ENCODE measurements at regions not wholly inside any gene's neighbourhood (a gene's known extent, or its start where the extent isn't known, plus 50 kb on each side); places are given as distances from the start of the nearest gene placed in this dataset.

DNA sequence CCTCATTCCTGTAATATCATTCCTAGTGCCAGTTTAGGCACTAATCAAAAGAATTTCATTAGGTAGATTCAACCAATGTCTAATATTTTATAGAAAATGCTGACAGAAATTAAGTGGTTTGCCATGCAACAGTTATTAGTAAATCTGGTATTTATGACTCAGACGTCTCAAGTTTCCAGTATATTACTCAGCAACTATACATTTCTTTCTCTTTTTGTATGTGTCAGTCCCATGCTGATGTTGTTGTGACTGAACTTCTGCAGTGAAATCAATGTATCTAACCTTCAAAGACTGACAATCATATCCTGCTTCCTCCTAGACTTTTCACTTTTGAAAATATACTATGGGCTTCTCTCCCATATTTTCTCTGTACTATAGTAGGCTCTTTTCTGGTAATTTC, 822.5 kb downstream of the NR2F1-AS1 start:
- H4K20me1 ChIP-seq (ENCODE audit: insufficient read depth) = no peaks in the 10 kb centered on the region
- no peak overlapping the region for H3K27ac ChIP-seq (ENCODE audit: low read length)
- no peaks in the 10 kb centered on the region for H3K9me3 ChIP-seq (ENCODE audit: low read length)
- TF ChIP-seq RAD21 (conservative IDR thresholded peaks at IDR 0.05) = no peak
- no peak for TF ChIP-seq EZH2 (IDR thresholded peaks at IDR 0.05; ENCODE audit: borderline replicate concordance, insufficient read depth, low read length, poor library complexity, severe bottlenecking)
- TF ChIP-seq TAF1 (IDR thresholded peaks at IDR 0.05; ENCODE audit: low read depth) = no peak
- TF ChIP-seq POLR2AphosphoS5 (IDR thresholded peaks at IDR 0.05) = no peak
- TF ChIP-seq MXI1 (conservative IDR thresholded peaks at IDR 0.05; ENCODE audit: poor library complexity, severe bottlenecking) = no peak
- TF ChIP-seq, protein P1, sequence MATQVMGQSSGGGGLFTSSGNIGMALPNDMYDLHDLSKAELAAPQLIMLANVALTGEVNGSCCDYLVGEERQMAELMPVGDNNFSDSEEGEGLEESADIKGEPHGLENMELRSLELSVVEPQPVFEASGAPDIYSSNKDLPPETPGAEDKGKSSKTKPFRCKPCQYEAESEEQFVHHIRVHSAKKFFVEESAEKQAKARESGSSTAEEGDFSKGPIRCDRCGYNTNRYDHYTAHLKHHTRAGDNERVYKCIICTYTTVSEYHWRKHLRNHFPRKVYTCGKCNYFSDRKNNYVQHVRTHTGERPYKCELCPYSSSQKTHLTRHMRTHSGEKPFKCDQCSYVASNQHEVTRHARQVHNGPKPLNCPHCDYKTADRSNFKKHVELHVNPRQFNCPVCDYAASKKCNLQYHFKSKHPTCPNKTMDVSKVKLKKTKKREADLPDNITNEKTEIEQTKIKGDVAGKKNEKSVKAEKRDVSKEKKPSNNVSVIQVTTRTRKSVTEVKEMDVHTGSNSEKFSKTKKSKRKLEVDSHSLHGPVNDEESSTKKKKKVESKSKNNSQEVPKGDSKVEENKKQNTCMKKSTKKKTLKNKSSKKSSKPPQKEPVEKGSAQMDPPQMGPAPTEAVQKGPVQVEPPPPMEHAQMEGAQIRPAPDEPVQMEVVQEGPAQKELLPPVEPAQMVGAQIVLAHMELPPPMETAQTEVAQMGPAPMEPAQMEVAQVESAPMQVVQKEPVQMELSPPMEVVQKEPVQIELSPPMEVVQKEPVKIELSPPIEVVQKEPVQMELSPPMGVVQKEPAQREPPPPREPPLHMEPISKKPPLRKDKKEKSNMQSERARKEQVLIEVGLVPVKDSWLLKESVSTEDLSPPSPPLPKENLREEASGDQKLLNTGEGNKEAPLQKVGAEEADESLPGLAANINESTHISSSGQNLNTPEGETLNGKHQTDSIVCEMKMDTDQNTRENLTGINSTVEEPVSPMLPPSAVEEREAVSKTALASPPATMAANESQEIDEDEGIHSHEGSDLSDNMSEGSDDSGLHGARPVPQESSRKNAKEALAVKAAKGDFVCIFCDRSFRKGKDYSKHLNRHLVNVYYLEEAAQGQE (IDR thresholded peaks at IDR 0.05; ENCODE audit: borderline replicate concordance) = no peak
- TF ChIP-seq, protein P2, sequence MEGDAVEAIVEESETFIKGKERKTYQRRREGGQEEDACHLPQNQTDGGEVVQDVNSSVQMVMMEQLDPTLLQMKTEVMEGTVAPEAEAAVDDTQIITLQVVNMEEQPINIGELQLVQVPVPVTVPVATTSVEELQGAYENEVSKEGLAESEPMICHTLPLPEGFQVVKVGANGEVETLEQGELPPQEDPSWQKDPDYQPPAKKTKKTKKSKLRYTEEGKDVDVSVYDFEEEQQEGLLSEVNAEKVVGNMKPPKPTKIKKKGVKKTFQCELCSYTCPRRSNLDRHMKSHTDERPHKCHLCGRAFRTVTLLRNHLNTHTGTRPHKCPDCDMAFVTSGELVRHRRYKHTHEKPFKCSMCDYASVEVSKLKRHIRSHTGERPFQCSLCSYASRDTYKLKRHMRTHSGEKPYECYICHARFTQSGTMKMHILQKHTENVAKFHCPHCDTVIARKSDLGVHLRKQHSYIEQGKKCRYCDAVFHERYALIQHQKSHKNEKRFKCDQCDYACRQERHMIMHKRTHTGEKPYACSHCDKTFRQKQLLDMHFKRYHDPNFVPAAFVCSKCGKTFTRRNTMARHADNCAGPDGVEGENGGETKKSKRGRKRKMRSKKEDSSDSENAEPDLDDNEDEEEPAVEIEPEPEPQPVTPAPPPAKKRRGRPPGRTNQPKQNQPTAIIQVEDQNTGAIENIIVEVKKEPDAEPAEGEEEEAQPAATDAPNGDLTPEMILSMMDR (IDR thresholded peaks at IDR 0.05; ENCODE audit: poor library complexity, severe bottlenecking) = no peak
- TF ChIP-seq EP300 (conservative IDR thresholded peaks at IDR 0.05; ENCODE audit: poor library complexity, severe bottlenecking) = peak; percentile 57
- no peaks in the 10 kb centered on the region for H3K36me3 ChIP-seq (ENCODE audit: insufficient read depth, low read length)
- no peaks in the 10 kb centered on the region for H3K79me2 ChIP-seq (replicated peaks; ENCODE audit: insufficient read depth, low read length)
- H2AFZ ChIP-seq (ENCODE audit: low read depth, low read length) = no peak overlapping the region
- H3K9ac ChIP-seq (ENCODE audit: low read length) = no peak overlapping the region
- no peaks in the 10 kb centered on the region for H3K27me3 ChIP-seq (ENCODE audit: insufficient read depth, low read depth, low read length)
- no peak overlapping the region for H3K4me2 ChIP-seq (ENCODE audit: low read length)
- H3K9me2 ChIP-seq (ENCODE audit: insufficient read depth, low read length) = no peaks in the 10 kb centered on the region
- no peak overlapping the region for H3K4me3 ChIP-seq (ENCODE audit: low read length)
- H3F3A ChIP-seq (ENCODE audit: insufficient read depth, low read length, poor library complexity, severe bottlenecking) = no peaks in the 10 kb centered on the region

GRCh38 chr5:92749943-92750342, 831.1 kb downstream of the NR2F1-AS1 start:
- Histone ChIP-seq H3K9me3 (ENCODE audit: low read length) (no peaks in the 10 kb centered on the region), H3K9me2 (ENCODE audit: insufficient read depth, low read length) (no peaks in the 10 kb centered on the region), H3K4me2 (ENCODE audit: low read length) (no peak overlapping the region), H2AFZ (ENCODE audit: low read depth, low read length) (no peak overlapping the region), H3K9ac (ENCODE audit: low read length) (no peak overlapping the region), H3F3A (ENCODE audit: insufficient read depth, low read length, poor library complexity, severe bottlenecking) (no peaks in the 10 kb centered on the region), H3K27me3 (ENCODE audit: insufficient read depth, low read depth, low read length) (no peaks in the 10 kb centered on the region), H3K4me3 (ENCODE audit: low read length) (no peak overlapping the region), H4K20me1 (ENCODE audit: insufficient read depth) (no peaks in the 10 kb centered on the region), H3K79me2 (replicated peaks; ENCODE audit: insufficient read depth, low read length) (no peaks in the 10 kb centered on the region), H3K27ac (ENCODE audit: low read length) (no peak overlapping the region), H3K36me3 (ENCODE audit: insufficient read depth, low read length) (no peaks in the 10 kb centered on the region)
- TF ChIP-seq MXI1 (conservative IDR thresholded peaks at IDR 0.05; ENCODE audit: poor library complexity, severe bottlenecking) (no peak), SMC3 (conservative IDR thresholded peaks at IDR 0.05; ENCODE audit: poor library complexity) (no peak), RAD21 (conservative IDR thresholded peaks at IDR 0.05) (no peak), TAF1 (IDR thresholded peaks at IDR 0.05; ENCODE audit: low read depth) (no peak), POLR2AphosphoS5 (IDR thresholded peaks at IDR 0.05) (no peak), EZH2 (IDR thresholded peaks at IDR 0.05; ENCODE audit: borderline replicate concordance, insufficient read depth, low read length, poor library complexity, severe bottlenecking) (no peak), EP300 (conservative IDR thresholded peaks at IDR 0.05; ENCODE audit: poor library complexity, severe bottlenecking) (no peak)
- TF ChIP-seq, protein P2 (IDR thresholded peaks at IDR 0.05; ENCODE audit: poor library complexity, severe bottlenecking) = no peak
- TF ChIP-seq, protein P1 (IDR thresholded peaks at IDR 0.05; ENCODE audit: borderline replicate concordance) = no peak
